HCT116 (cell line): ENCODE measurements at regions not wholly inside any gene's neighbourhood (a gene's known extent, or its start where the extent isn't known, plus 50 kb on each side); places are given as distances from the start of the nearest gene placed in this dataset.

ENCODE experiments used
- ATAC-seq: fragments of 200-7000 bp; cut with Tn5 transposase; 2 replicates; pipeline ENCODE4 v1.9.1; 2020; ENCODE audit warnings: mild to moderate bottlenecking, moderate library complexity
- BruUV-seq: library from RNA; stranded (reverse); fragments of 400-500 nt; replicated peaks from 2 replicates; lab custom pipeline; 2021; lab: Mats Ljungman, UMichigan
- CTCF ChIA-PET: fragments of 300-600 bp; sonication (Branson Sonifier 250); formaldehyde crosslinking; loops from one replicate; lab custom pipeline; 2021; ENCODE audit warnings: antibody characterized with exemption; lab: Charles Lee
- POLR2A ChIA-PET: fragments of 300-600, 350-600 bp; sonication (Branson Sonifier 250); formaldehyde crosslinking; loops from one replicate; lab custom pipeline; 2021; ENCODE audit warnings: antibody characterized with exemption; lab: Charles Lee
- RAD21 ChIA-PET, 2 experiments: fragments of 300-600 bp; sonication (Branson Sonifier 250); formaldehyde crosslinking; loops; one replicate each; lab custom pipeline; 2023; ENCODE audit warnings: low total read pairs in 2 of 2; ENCODE audit not compliant: uncharacterized antibody in 2 of 2, unreplicated experiment in 2 of 2, low non-redundant PET in 1 of 2; lab: Charles Lee
- DNase-seq: peaks from one replicate; pipeline ENCODE4 v3.0.0-alpha.2; 2010; ENCODE audit warnings: low read depth, low spot score
- H2AFZ ChIP-seq: fragments of 200-600 bp; shearing (Covaris generic), sonication (generic); 2 replicates; pipeline ENCODE4 v1.6.1; 2017; ENCODE audit warnings: low read depth, mixed run types, mixed read lengths, antibody characterized with exemption, low read length; ENCODE audit not compliant: poor library complexity, severe bottlenecking
- H3K27ac ChIP-seq: 2 replicates; pipeline ENCODE4 v1.5.1; 2012; ENCODE audit warnings: low read depth, low read length
- H3K27me3 ChIP-seq: fragments of 200-600 bp; sonication (generic); 2 replicates; pipeline ENCODE4 v1.6.1; 2016; ENCODE audit warnings: mixed run types, low read length, mixed read lengths; ENCODE audit not compliant: insufficient read depth
- H3K36me3 ChIP-seq, 2 experiments: fragments of 200-500 bp in 1 of 2; fragments of 200-600 bp in 1 of 2; sonication (Bioruptor generic) in 1 of 2; sonication (generic) in 1 of 2; 2 replicates each; pipeline versions ENCODE4 v1.5.1 to v1.6.1; 2014 to 2016; ENCODE audit warnings: low read length in 2 of 2, inconsistent platforms in 1 of 2, mixed read lengths in 1 of 2, mixed run types in 1 of 2; ENCODE audit not compliant: insufficient read depth in 2 of 2, control insufficient read depth in 1 of 2
- H3K4me1 ChIP-seq, 2 experiments: fragments of 200-600 bp in 1 of 2; sonication (generic) in 1 of 2; 2 replicates each; pipeline versions ENCODE4 v1.5.1 to v1.6.1; 2012 to 2017; ENCODE audit warnings: low read length in 2 of 2, inconsistent platforms in 1 of 2, mild to moderate bottlenecking in 1 of 2, mixed read lengths in 1 of 2, mixed run types in 1 of 2, moderate library complexity in 1 of 2; ENCODE audit not compliant: insufficient read depth in 2 of 2, control insufficient read depth in 1 of 2
- H3K4me2 ChIP-seq: fragments of 200-600 bp; sonication (generic); 2 replicates; pipeline ENCODE4 v1.6.1; 2017; ENCODE audit warnings: mixed run types, low read length, mixed read lengths
- H3K4me3 ChIP-seq, 2 experiments: fragments of 200-600 bp in 1 of 2; sonication (generic) in 1 of 2; replicated peaks in 1 of 2; 2 replicates each; pipeline ENCODE4 v1.5.1; 2011 to 2016; ENCODE audit warnings: low read length in 2 of 2, control low read depth in 1 of 2, low read depth in 1 of 2, mild to moderate bottlenecking in 1 of 2, mixed read lengths in 1 of 2, mixed run types in 1 of 2
- H3K79me2 ChIP-seq: fragments of 200-600 bp; sonication (generic); 2 replicates; pipeline ENCODE4 v1.6.1; 2017; ENCODE audit warnings: mild to moderate bottlenecking, mixed run types, low read length, moderate library complexity, mixed read lengths; ENCODE audit not compliant: insufficient read depth
- H3K9ac ChIP-seq: fragments of 200-600 bp; sonication (generic); 2 replicates; pipeline ENCODE4 v1.6.1; 2016; ENCODE audit warnings: low read length, mixed read lengths
- H3K9me2 ChIP-seq: fragments of 200-600 bp; sonication (generic), shearing (Covaris generic); 2 replicates; pipeline ENCODE4 v1.6.1; 2017; ENCODE audit warnings: mixed run types, mild to moderate bottlenecking, moderate library complexity; ENCODE audit not compliant: insufficient read depth
- H3K9me3 ChIP-seq, 2 experiments: fragments of 200-500 bp in 1 of 2; fragments of 200-600 bp in 1 of 2; sonication (Bioruptor generic) in 1 of 2; sonication (generic) in 1 of 2; 2 replicates each; pipeline ENCODE4 v1.6.1; 2014 to 2017; ENCODE audit warnings: low read length in 2 of 2, mixed read lengths in 2 of 2, inconsistent platforms in 1 of 2, low read depth in 1 of 2, mild to moderate bottlenecking in 1 of 2, mixed run types in 1 of 2, moderate library complexity in 1 of 2; ENCODE audit not compliant: control insufficient read depth in 1 of 2, insufficient read depth in 1 of 2
- H4K20me1 ChIP-seq: fragments of 200-600 bp; sonication (generic), shearing (Covaris generic); 2 replicates; pipeline ENCODE4 v1.6.1; 2017; ENCODE audit warnings: mixed run types, mild to moderate bottlenecking, moderate library complexity; ENCODE audit not compliant: insufficient read depth
- CEBPB ChIP-seq: IDR thresholded peaks from 2 replicates; pipeline ENCODE4 v1.6.1; 2012; ENCODE audit warnings: low read depth
- EGR1 ChIP-seq: IDR thresholded peaks from 2 replicates; pipeline ENCODE4 v1.6.1; 2012; ENCODE audit warnings: low read depth
- ELF1 ChIP-seq: IDR thresholded peaks from 2 replicates; pipeline ENCODE4 v1.6.1; 2012; ENCODE audit warnings: low read depth, borderline replicate concordance
- EZH2 ChIP-seq: fragments of 200-600 bp; sonication (generic); IDR thresholded peaks from 2 replicates; pipeline ENCODE4 v1.6.1; 2017; ENCODE audit warnings: antibody characterized with exemption, mixed run types
- EZH2phosphoT487 ChIP-seq: fragments of 200-600 bp; IDR thresholded peaks from 2 replicates; pipeline ENCODE4 v1.6.1; 2018; ENCODE audit warnings: antibody characterized with exemption, borderline replicate concordance
- FOSL1 ChIP-seq: IDR thresholded peaks from 2 replicates; pipeline ENCODE4 v1.6.1; 2012; ENCODE audit warnings: low read depth
- JUND ChIP-seq: IDR thresholded peaks from 2 replicates; pipeline ENCODE4 v1.6.1; 2012
- POLR2AphosphoS5 ChIP-seq: IDR thresholded peaks from 2 replicates; pipeline ENCODE4 v1.6.1; 2011; ENCODE audit warnings: mild to moderate bottlenecking, low read depth, low read length, moderate library complexity
- SIN3A ChIP-seq: IDR thresholded peaks from 2 replicates; pipeline ENCODE4 v1.6.1; 2012; ENCODE audit warnings: low read depth
- SRF ChIP-seq: IDR thresholded peaks from 2 replicates; pipeline ENCODE4 v1.6.1; 2012; ENCODE audit warnings: low read depth
- TCF7L2 ChIP-seq: IDR thresholded peaks from 2 replicates; pipeline ENCODE4 v1.7.0; 2011; ENCODE audit warnings: borderline replicate concordance, inconsistent platforms; ENCODE audit not compliant: insufficient read depth, insufficient read length; ENCODE audit errors: extremely low read depth
- YY1 ChIP-seq: IDR thresholded peaks from 2 replicates; pipeline ENCODE4 v1.6.1; 2011; ENCODE audit warnings: low read length, low read depth, moderate library complexity, mild to moderate bottlenecking; ENCODE audit not compliant: insufficient replicate concordance; ENCODE audit errors: extremely low read depth
- ZFX ChIP-seq: fragments of 450-650 bp; IDR thresholded peaks from 2 replicates; pipeline ENCODE4 v1.6.1; 2017
- intact Hi-C: fragments of 100-400 bp; cut with micrococcal nuclease; formaldehyde crosslinking; loops from 2 replicates; pipeline ENCODE4 v1.10.0; 2022
- TF ChIP-seq, protein P1 (sequence below): IDR thresholded peaks from 2 replicates; pipeline ENCODE4 v1.6.1; 2011; ENCODE audit warnings: mild to moderate bottlenecking, low read length, moderate library complexity; ENCODE audit not compliant: insufficient replicate concordance; ENCODE audit errors: extremely low read depth
- TF ChIP-seq, protein P2 (sequence below): IDR thresholded peaks from 2 replicates; pipeline ENCODE4 v1.6.1; 2012
- TF ChIP-seq, protein P3 (sequence below), 3 experiments: fragments of 200-600 bp in 1 of 3; sonication (generic) in 1 of 3; IDR thresholded peaks in 2 of 3; conservative IDR thresholded peaks in 1 of 3; 2 replicates each; pipeline ENCODE4 v1.5.1; 2012 to 2017; ENCODE audit warnings: low read depth in 2 of 3, low read length in 2 of 3, antibody characterized with exemption in 1 of 3, borderline replicate concordance in 1 of 3, control low read depth in 1 of 3, mild to moderate bottlenecking in 1 of 3, mixed read lengths in 1 of 3, mixed run types in 1 of 3, moderate library complexity in 1 of 3; ENCODE audit not compliant: insufficient read depth in 1 of 3
- TF ChIP-seq, protein P4 (sequence below): IDR thresholded peaks from 2 replicates; pipeline ENCODE4 v1.6.1; 2012

DNA sequence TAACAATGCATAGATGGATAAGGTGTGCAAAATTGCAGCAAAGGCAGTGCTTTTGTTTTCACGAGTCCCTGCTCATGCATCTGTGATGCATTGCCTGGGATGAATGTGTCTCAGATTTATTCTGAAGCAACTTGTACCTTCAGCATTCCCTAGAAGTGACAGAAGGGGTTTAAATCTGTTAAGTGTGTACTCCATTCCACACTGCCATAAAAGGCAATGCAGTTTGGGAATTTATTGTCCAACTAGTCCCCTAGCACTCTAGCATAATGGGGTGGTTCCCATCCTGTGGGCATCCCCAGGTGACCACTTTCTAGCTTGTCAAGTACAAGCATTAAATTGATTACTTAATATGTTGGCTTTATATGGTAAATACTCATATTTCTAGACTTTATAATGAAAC, 306.5 kb upstream of the CBLB start:
- Histone ChIP-seq H3K27ac (no peak overlapping the region), H3K79me2 (no peaks in the 10 kb centered on the region), H3K4me1 (no peaks in the 10 kb centered on the region), H3K9ac (no peak overlapping the region), H3K9me3 (no peaks in the 10 kb centered on the region), H4K20me1 (no peaks in the 10 kb centered on the region), H2AFZ (no peak overlapping the region), H3K4me2 (no peak overlapping the region), H3K27me3 (no peaks in the 10 kb centered on the region), H3K36me3 (no peaks in the 10 kb centered on the region), H3K4me3 (no peak overlapping the region), H3K9me2 (no peaks in the 10 kb centered on the region)
- TF ChIP-seq, protein P1, sequence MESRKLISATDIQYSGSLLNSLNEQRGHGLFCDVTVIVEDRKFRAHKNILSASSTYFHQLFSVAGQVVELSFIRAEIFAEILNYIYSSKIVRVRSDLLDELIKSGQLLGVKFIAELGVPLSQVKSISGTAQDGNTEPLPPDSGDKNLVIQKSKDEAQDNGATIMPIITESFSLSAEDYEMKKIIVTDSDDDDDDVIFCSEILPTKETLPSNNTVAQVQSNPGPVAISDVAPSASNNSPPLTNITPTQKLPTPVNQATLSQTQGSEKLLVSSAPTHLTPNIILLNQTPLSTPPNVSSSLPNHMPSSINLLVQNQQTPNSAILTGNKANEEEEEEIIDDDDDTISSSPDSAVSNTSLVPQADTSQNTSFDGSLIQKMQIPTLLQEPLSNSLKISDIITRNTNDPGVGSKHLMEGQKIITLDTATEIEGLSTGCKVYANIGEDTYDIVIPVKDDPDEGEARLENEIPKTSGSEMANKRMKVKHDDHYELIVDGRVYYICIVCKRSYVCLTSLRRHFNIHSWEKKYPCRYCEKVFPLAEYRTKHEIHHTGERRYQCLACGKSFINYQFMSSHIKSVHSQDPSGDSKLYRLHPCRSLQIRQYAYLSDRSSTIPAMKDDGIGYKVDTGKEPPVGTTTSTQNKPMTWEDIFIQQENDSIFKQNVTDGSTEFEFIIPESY, result no peak
- TF ChIP-seq ZFX, result no peak
- no peak for TF ChIP-seq TCF7L2
- no peak for TF ChIP-seq ELF1
- TF ChIP-seq, protein P2, sequence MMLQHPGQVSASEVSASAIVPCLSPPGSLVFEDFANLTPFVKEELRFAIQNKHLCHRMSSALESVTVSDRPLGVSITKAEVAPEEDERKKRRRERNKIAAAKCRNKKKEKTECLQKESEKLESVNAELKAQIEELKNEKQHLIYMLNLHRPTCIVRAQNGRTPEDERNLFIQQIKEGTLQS, result no peak
- no peak for TF ChIP-seq SIN3A
- no peak for TF ChIP-seq EGR1
- no peak for TF ChIP-seq SRF
- no peak for TF ChIP-seq YY1
- TF ChIP-seq JUND, result no peak
- TF ChIP-seq CEBPB, result no peak
- no peak for TF ChIP-seq POLR2AphosphoS5
- TF ChIP-seq FOSL1, result no peak
- TF ChIP-seq, protein P3, sequence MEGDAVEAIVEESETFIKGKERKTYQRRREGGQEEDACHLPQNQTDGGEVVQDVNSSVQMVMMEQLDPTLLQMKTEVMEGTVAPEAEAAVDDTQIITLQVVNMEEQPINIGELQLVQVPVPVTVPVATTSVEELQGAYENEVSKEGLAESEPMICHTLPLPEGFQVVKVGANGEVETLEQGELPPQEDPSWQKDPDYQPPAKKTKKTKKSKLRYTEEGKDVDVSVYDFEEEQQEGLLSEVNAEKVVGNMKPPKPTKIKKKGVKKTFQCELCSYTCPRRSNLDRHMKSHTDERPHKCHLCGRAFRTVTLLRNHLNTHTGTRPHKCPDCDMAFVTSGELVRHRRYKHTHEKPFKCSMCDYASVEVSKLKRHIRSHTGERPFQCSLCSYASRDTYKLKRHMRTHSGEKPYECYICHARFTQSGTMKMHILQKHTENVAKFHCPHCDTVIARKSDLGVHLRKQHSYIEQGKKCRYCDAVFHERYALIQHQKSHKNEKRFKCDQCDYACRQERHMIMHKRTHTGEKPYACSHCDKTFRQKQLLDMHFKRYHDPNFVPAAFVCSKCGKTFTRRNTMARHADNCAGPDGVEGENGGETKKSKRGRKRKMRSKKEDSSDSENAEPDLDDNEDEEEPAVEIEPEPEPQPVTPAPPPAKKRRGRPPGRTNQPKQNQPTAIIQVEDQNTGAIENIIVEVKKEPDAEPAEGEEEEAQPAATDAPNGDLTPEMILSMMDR (IDR thresholded peaks at IDR 0.05 in 2 of 3, conservative IDR thresholded peaks at IDR 0.05 in 1 of 3; ENCODE audit: borderline replicate concordance in 1 of 3, insufficient read depth in 1 of 3, low read depth in 2 of 3, low read length in 2 of 3), result no peak
- no peak for TF ChIP-seq EZH2
- no peak for TF ChIP-seq EZH2phosphoT487
- TF ChIP-seq, protein P4, sequence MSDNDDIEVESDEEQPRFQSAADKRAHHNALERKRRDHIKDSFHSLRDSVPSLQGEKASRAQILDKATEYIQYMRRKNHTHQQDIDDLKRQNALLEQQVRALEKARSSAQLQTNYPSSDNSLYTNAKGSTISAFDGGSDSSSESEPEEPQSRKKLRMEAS, result no peak
- no peak for ATAC-seq
- intact Hi-C loops, result no loop called here
- DNase-seq, result no peak
- ChIA-PET CTCF (no interaction called here), POLR2A (no interaction called here), RAD21 (no interaction called here)
- no TSS peak for BruUV-seq
